OCI-LY3 (cell line): ENCODE measurements at regions not wholly inside any gene's neighbourhood (a gene's known extent, or its start where the extent isn't known, plus 50 kb on each side); places are given as distances from the start of the nearest gene placed in this dataset.

Source experiments
- H2AFZ ChIP-seq: fragments of 200-600, 300-600 bp; shearing (Covaris generic); 2 replicates; pipeline ENCODE4 v1.6.0; 2014; ENCODE audit warnings: antibody characterized with exemption, low read depth, low read length
- H3K27ac ChIP-seq: fragments of 200-600, 300-600 bp; sonication (generic); 2 replicates; pipeline ENCODE4 v1.5.1; 2014; ENCODE audit warnings: mild to moderate bottlenecking, low read length, moderate library complexity, mixed read lengths
- H3K27me3 ChIP-seq: fragments of 200-600, 300-600 bp; sonication (generic); 2 replicates; pipeline ENCODE4 v1.6.1; 2014; ENCODE audit warnings: low read depth, low read length, mixed read lengths
- H3K36me3 ChIP-seq: fragments of 200-600, 300-600 bp; sonication (generic); replicated peaks from 2 replicates; pipeline ENCODE3; 2014; ENCODE audit warnings: low read depth, low read length, mixed read lengths
- H3K4me1 ChIP-seq: fragments of 300-600, 200-600 bp; sonication (generic); 2 replicates; pipeline ENCODE4 v1.6.1; 2014; ENCODE audit warnings: low read length, mixed read lengths
- H3K4me2 ChIP-seq: fragments of 200-600, 300-600 bp; sonication (generic); 2 replicates; pipeline ENCODE4 v1.6.1; 2014; ENCODE audit warnings: low read length, mixed read lengths
- H3K4me3 ChIP-seq: fragments of 300-600, 200-600 bp; sonication (generic); 2 replicates; pipeline ENCODE4 v1.5.1; 2014; ENCODE audit warnings: antibody characterized with exemption, mild to moderate bottlenecking, low read length, moderate library complexity
- H3K79me2 ChIP-seq: fragments of 300-600, 200-600 bp; shearing (Covaris generic); 2 replicates; pipeline ENCODE4 v1.6.1; 2014; ENCODE audit warnings: mild to moderate bottlenecking, low read length, mixed read lengths
- H3K9ac ChIP-seq: fragments of 300-600, 200-600 bp; shearing (Covaris generic); 2 replicates; pipeline ENCODE4 v1.6.0; 2014; ENCODE audit warnings: mild to moderate bottlenecking, low read length, moderate library complexity
- H3K9me3 ChIP-seq: fragments of 200-600, 300-600 bp; shearing (Covaris generic); 2 replicates; pipeline ENCODE4 v1.6.1; 2014; ENCODE audit warnings: low read length, mixed read lengths; ENCODE audit not compliant: insufficient read depth
- H4K20me1 ChIP-seq: fragments of 200-600, 300-600 bp; sonication (generic); 2 replicates; pipeline ENCODE4 v1.6.1; 2016; ENCODE audit warnings: low read length, mixed read lengths; ENCODE audit not compliant: insufficient read depth
- EZH2phosphoT487 ChIP-seq: fragments of 200-600 bp; shearing (Covaris generic); IDR thresholded peaks from 2 replicates; pipeline ENCODE4 v1.6.1; 2018; ENCODE audit warnings: antibody characterized with exemption, mixed run types, low read depth
- TF ChIP-seq, protein P1 (sequence below): fragments of 200-600, 300-600 bp; sonication (generic); IDR thresholded peaks from 2 replicates; pipeline ENCODE4 v1.5.1; 2014; ENCODE audit warnings: antibody characterized with exemption, low read length, low read depth

GRCh38 chr12:115697340-115697739 is 580.2 kb downstream of the MED13L start:
- TF ChIP-seq EZH2phosphoT487: no peak
- TF ChIP-seq, protein P1, sequence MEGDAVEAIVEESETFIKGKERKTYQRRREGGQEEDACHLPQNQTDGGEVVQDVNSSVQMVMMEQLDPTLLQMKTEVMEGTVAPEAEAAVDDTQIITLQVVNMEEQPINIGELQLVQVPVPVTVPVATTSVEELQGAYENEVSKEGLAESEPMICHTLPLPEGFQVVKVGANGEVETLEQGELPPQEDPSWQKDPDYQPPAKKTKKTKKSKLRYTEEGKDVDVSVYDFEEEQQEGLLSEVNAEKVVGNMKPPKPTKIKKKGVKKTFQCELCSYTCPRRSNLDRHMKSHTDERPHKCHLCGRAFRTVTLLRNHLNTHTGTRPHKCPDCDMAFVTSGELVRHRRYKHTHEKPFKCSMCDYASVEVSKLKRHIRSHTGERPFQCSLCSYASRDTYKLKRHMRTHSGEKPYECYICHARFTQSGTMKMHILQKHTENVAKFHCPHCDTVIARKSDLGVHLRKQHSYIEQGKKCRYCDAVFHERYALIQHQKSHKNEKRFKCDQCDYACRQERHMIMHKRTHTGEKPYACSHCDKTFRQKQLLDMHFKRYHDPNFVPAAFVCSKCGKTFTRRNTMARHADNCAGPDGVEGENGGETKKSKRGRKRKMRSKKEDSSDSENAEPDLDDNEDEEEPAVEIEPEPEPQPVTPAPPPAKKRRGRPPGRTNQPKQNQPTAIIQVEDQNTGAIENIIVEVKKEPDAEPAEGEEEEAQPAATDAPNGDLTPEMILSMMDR: no peak
- H3K4me3 ChIP-seq: no peak overlapping the region
- no peak overlapping the region for H3K9ac ChIP-seq
- H4K20me1 ChIP-seq: no peaks in the 10 kb centered on the region
- H3K27ac ChIP-seq: no peak overlapping the region
- no peak overlapping the region for H3K4me2 ChIP-seq
- no peaks in the 10 kb centered on the region for H3K79me2 ChIP-seq
- no peaks in the 10 kb centered on the region for H3K36me3 ChIP-seq
- H3K9me3 ChIP-seq: no peaks in the 10 kb centered on the region
- H3K27me3 ChIP-seq: peaks cover 17% of the 10 kb centered on the region; the same call in 1 of the 2 replicates
- H2AFZ ChIP-seq: no peak overlapping the region
- no peaks in the 10 kb centered on the region for H3K4me1 ChIP-seq

DNA sequence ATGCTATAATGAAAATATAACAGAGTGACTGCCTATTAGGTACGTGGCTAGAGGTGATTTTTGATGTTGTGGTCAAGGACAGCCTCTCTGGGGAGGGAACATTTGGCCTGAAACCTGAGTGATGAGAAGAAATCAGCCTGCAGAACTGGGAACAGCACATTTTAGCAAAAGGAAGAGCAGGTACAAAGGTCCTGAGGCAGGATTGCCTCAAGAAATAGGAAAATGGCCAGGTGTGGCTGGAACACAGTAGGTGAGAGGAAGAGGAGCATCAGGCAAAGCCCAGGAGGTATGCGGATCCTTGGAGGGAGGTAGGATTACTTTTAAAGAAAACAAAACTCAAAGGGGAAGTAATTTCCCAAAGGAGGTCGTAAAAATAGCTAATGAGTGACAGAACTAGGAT is 582.9 kb downstream of the MED13L start:
- H3K4me3 ChIP-seq: no peak overlapping the region
- no peak for TF ChIP-seq EZH2phosphoT487
- TF ChIP-seq, protein P1: no peak
- H2AFZ ChIP-seq: no peak overlapping the region
- H3K9ac ChIP-seq: no peak overlapping the region
- no peak overlapping the region for H3K4me2 ChIP-seq
- no peaks in the 10 kb centered on the region for H3K36me3 ChIP-seq
- peaks cover 20% of the 10 kb centered on the region; the same call in 1 of the 2 replicates for H3K27me3 ChIP-seq
- no peak overlapping the region for H3K27ac ChIP-seq
- H3K4me1 ChIP-seq: no peaks in the 10 kb centered on the region
- no peaks in the 10 kb centered on the region for H4K20me1 ChIP-seq
- no peaks in the 10 kb centered on the region for H3K9me3 ChIP-seq
- H3K79me2 ChIP-seq: no peaks in the 10 kb centered on the region

- H3K4me2 ChIP-seq: no peak overlapping the region
- H3K4me1 ChIP-seq: no peaks in the 10 kb centered on the region
- H3K36me3 ChIP-seq: no peaks in the 10 kb centered on the region
- H3K27ac ChIP-seq: no peak overlapping the region
- no peaks in the 10 kb centered on the region for H4K20me1 ChIP-seq
- peaks cover 20% of the 10 kb centered on the region; the same call in 1 of the 2 replicates for H3K27me3 ChIP-seq
- no peak overlapping the region for H2AFZ ChIP-seq
- H3K4me3 ChIP-seq: no peak overlapping the region
- no peaks in the 10 kb centered on the region for H3K79me2 ChIP-seq
- H3K9me3 ChIP-seq: no peaks in the 10 kb centered on the region
- H3K9ac ChIP-seq: no peak overlapping the region
- no peak for TF ChIP-seq EZH2phosphoT487
- TF ChIP-seq, protein P1: no peak
Measured at GRCh38 chr12:115693970-115694369, 583.5 kb downstream of the MED13L start.

- Histone ChIP-seq H3K4me1 (no peaks in the 10 kb centered on the region), H3K27me3 (peaks cover 11% of the 10 kb centered on the region; the same call in 1 of the 2 replicates), H4K20me1 (no peaks in the 10 kb centered on the region), H3K4me2 (no peak overlapping the region), H2AFZ (no peak overlapping the region), H3K9ac (no peak overlapping the region), H3K79me2 (no peaks in the 10 kb centered on the region), H3K9me3 (no peaks in the 10 kb centered on the region), H3K36me3 (no peaks in the 10 kb centered on the region), H3K27ac (no peak overlapping the region), H3K4me3 (no peak overlapping the region)
- TF ChIP-seq, protein P1: no peak
- no peak for TF ChIP-seq EZH2phosphoT487
Measured at GRCh38 chr12:115691123-115691522, 586.4 kb downstream of the MED13L start.
